ENCODE measurements at regions not wholly inside any gene's neighbourhood (a gene's known extent, or its start where the extent isn't known, plus 50 kb on each side); places are given as distances from the start of the nearest gene placed in this dataset.

- TF ChIP-seq SPI1 (IDR thresholded peaks at IDR 0.05; ENCODE audit: low read depth, low read length) (no peak), POLR2AphosphoS5 (IDR thresholded peaks at IDR 0.05; ENCODE audit: low read depth, low read length) (no peak), POLR2A (IDR thresholded peaks at IDR 0.05; ENCODE audit: low read depth, low read length) (no peak), TAF1 (IDR thresholded peaks at IDR 0.05; ENCODE audit: low read depth, low read length) (no peak)
These were observed 90.1 kb upstream of the WDR26 start for GRCh38 chr1:224524679-224525078.
